Astrocyte of the cerebellum (primary cell): ENCODE measurements at regions not wholly inside any gene's neighbourhood (a gene's known extent, or its start where the extent isn't known, plus 50 kb on each side); places are given as distances from the start of the nearest gene placed in this dataset.

ENCODE experiments used
- DNase-seq: peaks from one replicate; pipeline ENCODE4 v3.0.0-alpha.2; 2011; ENCODE audit warnings: low read depth
- H3K4me3 ChIP-seq: 2 replicates; pipeline ENCODE4 v1.5.1; 2011; ENCODE audit warnings: mild to moderate bottlenecking, low read depth, low read length, moderate library complexity
- in situ Hi-C: cut with HindIII; loops from 2 replicates; pipeline ENCODE4 v1.10.0; 2017; ENCODE audit warnings: low sequenced_read_pairs
- TF ChIP-seq, protein P1 (sequence below): IDR thresholded peaks from 2 replicates; pipeline ENCODE4 v1.5.1; 2012; ENCODE audit warnings: low read length, low read depth, moderate library complexity, mild to moderate bottlenecking; ENCODE audit errors: missing control alignments

DNA sequence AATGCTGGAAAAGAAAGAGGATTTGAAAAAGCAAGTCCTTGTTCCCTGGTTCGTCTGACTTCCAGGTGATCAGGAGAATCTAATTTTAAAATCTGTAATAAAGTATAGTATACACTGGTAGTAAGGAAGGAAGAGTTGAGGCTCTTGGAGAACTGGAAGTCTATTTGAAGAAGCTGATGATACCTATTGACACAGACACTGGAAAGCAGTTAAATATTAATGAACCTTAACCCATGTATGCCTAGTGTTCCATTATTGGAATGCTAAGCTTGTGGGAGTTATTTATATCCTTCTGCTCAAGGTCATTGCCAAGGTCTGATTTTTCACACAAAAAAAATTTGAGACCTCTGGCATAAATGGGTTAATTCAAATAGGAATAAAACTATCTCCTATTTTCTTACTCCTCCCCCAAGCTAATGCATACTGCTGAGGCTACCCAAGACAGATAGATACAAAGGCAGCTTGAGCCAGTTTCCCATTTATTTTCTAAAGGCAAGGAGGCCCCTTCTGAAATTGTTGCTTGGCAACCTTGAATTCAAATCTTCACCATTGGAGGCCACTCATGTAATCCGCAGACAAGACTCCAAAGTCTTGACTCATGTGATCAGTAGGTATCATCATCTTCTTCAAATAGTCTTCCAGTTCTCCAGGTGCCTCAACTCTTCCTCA lies 110.2 kb downstream of the FZD1 start:
- in situ Hi-C loops: no loop called here
- no peak overlapping the region for H3K4me3 ChIP-seq
- DNase-seq: no peak
- TF ChIP-seq, protein P1, sequence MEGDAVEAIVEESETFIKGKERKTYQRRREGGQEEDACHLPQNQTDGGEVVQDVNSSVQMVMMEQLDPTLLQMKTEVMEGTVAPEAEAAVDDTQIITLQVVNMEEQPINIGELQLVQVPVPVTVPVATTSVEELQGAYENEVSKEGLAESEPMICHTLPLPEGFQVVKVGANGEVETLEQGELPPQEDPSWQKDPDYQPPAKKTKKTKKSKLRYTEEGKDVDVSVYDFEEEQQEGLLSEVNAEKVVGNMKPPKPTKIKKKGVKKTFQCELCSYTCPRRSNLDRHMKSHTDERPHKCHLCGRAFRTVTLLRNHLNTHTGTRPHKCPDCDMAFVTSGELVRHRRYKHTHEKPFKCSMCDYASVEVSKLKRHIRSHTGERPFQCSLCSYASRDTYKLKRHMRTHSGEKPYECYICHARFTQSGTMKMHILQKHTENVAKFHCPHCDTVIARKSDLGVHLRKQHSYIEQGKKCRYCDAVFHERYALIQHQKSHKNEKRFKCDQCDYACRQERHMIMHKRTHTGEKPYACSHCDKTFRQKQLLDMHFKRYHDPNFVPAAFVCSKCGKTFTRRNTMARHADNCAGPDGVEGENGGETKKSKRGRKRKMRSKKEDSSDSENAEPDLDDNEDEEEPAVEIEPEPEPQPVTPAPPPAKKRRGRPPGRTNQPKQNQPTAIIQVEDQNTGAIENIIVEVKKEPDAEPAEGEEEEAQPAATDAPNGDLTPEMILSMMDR: no peak

DNA sequence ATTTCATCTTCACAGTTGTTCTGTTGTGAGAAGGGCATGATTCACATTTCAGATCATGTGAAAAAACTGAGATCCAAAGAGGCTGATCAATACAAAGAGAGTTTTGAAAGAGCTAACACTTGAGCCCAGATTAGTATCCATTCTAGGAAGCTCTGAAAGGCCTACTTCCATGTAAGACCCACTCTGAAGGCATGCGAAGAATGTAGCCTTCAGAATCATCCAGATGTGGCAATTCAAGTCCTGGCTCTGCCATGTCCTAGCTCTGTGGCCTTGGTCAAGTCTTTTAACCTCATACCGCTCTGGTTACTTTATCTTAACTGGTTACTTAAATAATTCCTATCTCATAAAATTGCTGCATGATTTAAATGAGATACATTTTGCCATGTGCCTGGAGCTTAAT lies 111.1 kb downstream of the FZD1 start:
- TF ChIP-seq, protein P1: no peak
- DNase-seq: no peak
- in situ Hi-C loops: loop anchor here (25.0 kb wide), 1 partner anchor 263 kb away; no protein-coding TSS in a partner anchor
- no peak overlapping the region for H3K4me3 ChIP-seq

DNA sequence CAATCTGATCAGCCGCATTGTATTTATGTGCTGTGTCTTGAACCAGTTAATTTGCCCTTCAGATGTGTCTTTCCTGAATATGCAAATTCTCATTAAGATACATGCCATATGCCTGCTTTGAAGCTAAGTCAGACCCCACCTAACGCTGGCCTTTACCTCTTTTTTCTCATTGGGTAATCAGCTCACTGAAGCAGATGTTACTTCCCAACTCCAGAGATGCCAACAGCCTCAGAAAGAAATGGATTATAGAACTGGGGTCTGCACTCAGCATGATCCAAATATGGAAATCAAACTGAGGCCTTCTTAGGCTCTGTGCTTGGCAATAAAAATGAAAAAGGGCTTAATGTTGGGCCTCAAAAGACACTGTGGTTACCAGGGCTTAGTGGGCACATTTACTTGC lies 113.9 kb downstream of the FZD1 start:
- no peak for DNase-seq
- TF ChIP-seq, protein P1: no peak
- in situ Hi-C loops: loop anchor here (25.0 kb wide), 1 partner anchor 266 kb away; no protein-coding TSS in a partner anchor
- no peak overlapping the region for H3K4me3 ChIP-seq

DNA sequence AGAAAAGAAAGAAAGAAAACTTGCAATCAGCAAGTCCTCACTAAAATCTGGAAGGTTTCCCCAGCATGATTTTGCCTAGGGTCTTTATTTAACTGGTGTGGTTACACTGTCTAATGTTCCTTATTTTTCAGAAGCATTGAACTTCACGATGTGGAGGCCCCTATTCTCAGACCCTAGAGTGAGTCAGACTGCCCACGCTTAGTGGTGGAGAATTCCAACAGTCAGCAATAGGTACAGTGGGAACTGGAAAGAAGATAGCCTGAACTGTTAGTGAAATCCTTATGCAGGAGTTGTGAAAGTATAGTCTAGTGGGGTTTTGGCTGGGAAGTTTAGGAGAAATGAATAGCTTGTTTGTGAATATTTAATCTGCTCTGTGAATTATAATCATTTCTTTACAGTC lies 115.0 kb downstream of the FZD1 start:
- in situ Hi-C loops: loop anchor here (25.0 kb wide), 1 partner anchor 267 kb away; no protein-coding TSS in a partner anchor
- DNase-seq: peak; percentile 22
- TF ChIP-seq, protein P1: no peak
- H3K4me3 ChIP-seq: no peak overlapping the region

DNA sequence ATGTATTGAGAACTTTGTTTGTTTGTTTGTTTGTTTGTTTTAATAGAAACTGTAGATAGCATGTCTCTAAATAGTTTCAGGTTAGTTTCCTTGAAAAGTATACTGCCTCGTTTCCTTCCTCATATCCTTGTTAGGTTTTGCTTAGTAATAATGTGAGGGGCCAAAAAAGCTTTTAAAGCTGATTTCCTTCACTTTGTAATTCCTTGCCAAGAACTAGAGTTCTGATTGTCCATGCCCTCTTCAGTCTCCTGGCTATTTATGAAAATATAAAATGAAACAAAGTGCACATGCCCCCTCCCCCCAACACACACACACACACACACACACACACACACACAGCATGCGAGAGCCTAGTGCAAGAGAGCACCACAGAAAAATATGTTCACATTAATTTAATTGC lies 115.8 kb downstream of the FZD1 start:
- in situ Hi-C loops: loop anchor here (10.0 to 25.0 kb wide), 2 partner anchors 195 to 268 kb away; no protein-coding TSS in a partner anchor
- H3K4me3 ChIP-seq: no peak overlapping the region
- no peak for DNase-seq
- TF ChIP-seq, protein P1: no peak

DNA sequence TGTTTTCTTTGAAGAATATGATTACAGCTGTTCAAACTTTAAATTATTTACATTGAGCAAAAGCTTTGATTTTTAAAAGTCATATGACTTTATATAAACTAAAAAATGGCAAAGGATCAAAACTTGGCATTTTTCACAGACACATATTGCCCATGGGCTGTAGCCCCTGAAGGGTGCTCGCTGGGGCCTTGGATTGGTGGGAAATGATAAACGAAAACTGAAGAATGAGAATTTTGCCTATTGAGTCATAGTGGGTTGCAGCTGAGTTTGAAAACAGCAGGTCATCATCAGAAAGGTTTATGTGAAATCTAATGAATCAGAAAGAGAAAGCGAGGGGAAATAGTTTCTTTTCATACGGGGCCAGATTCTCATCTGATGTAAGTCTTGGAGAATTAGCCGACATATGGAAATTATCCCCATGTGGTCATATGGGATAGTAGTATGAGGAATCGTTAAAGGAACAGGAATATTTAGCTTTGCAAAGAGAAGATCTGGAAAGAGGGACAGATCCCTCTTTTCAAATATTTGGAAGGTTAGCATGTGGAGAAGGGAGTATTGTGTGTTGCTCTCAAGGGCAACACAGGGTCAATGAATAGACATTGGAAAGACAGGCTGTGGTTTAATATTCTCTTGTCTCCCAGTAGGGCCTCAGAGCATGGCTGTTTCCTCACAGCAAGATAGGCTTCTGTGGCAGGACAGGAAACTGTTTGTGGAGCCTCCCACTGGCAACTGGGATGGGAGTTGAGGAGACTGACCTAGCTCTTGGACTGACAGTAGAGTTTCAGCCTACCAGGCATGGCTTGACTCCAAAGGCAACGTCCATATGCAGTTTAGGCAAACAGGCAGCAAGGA lies 119.0 kb downstream of the FZD1 start:
- no peak overlapping the region for H3K4me3 ChIP-seq
- in situ Hi-C loops: loop anchor here (10.0 to 25.0 kb wide), 2 partner anchors 192 to 271 kb away; no protein-coding TSS in a partner anchor
- TF ChIP-seq, protein P1: no peak
- DNase-seq: peak; percentile 86
